ENCODE measurements at regions not wholly inside any gene's neighbourhood (a gene's known extent, or its start where the extent isn't known, plus 50 kb on each side); places are given as distances from the start of the nearest gene placed in this dataset.

DNA sequence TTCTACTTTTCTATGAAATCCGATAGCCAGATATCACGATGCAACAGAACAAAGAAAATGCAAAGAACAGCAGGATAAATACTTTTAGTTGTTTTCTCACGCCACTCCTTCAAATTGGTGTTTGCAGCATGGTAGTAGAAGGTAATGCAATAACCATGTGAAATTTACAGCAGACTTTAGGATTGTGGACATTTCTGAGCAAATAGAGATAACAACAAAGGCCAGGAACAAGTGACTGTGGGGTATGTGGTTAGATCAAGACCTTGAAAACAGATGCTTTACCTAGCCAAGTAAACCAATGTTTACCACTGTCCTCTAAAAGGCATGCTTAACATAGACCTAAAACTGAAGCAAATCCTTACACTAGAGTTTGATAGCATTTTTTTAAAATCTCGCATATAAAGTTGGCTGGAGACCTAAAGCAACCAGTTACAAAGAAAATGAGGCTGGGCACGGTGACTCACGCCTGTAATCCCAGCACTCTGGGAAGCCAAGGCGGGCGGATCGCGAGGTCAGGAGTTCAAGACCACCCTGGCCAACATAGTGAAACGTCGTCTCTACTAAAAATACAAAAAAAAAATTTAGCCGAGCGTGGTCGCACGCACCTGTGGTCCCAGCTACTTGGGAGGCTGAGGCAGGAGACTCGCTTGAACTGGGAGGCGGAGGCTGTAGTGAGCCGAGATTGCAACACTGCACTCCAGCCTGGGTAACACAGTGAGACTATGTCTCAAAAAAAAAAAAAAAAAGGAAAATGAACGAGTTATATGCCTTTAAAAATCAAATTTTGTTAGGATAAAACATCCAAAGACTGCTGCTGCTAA lies 123.2 kb upstream of the FOXN3 start:
- TF ChIP-seq, protein P1, sequence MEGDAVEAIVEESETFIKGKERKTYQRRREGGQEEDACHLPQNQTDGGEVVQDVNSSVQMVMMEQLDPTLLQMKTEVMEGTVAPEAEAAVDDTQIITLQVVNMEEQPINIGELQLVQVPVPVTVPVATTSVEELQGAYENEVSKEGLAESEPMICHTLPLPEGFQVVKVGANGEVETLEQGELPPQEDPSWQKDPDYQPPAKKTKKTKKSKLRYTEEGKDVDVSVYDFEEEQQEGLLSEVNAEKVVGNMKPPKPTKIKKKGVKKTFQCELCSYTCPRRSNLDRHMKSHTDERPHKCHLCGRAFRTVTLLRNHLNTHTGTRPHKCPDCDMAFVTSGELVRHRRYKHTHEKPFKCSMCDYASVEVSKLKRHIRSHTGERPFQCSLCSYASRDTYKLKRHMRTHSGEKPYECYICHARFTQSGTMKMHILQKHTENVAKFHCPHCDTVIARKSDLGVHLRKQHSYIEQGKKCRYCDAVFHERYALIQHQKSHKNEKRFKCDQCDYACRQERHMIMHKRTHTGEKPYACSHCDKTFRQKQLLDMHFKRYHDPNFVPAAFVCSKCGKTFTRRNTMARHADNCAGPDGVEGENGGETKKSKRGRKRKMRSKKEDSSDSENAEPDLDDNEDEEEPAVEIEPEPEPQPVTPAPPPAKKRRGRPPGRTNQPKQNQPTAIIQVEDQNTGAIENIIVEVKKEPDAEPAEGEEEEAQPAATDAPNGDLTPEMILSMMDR (IDR thresholded peaks at IDR 0.05; ENCODE audit: low read depth, low read length): no peak
- TF ChIP-seq EZH2phosphoT487 (IDR thresholded peaks at IDR 0.05; ENCODE audit: low read depth): no peak

All from OCI-LY3 (cell line).